GM06990 (cell line): ENCODE measurements at regions not wholly inside any gene's neighbourhood (a gene's known extent, or its start where the extent isn't known, plus 50 kb on each side); places are given as distances from the start of the nearest gene placed in this dataset.
A peak's percentile ranks its signal among the peaks of the same experiment; 100 is the strongest.

Experiments used
- DNase-seq: peaks from one replicate; pipeline ENCODE4 v3.0.0-alpha.2; 2011; ENCODE audit not compliant: insufficient read length; ENCODE audit errors: extremely low read depth
- H3K27me3 ChIP-seq: replicated peaks from 2 replicates; pipeline ENCODE4 v1.6.0; 2011; ENCODE audit warnings: low read length; ENCODE audit not compliant: control insufficient read depth, insufficient read depth
- H3K36me3 ChIP-seq: 2 replicates; pipeline ENCODE4 v1.5.1; 2011; ENCODE audit warnings: low read length; ENCODE audit not compliant: control insufficient read depth, insufficient read depth
- H3K4me3 ChIP-seq: replicated peaks from 2 replicates; pipeline ENCODE4 v1.5.1; 2011; ENCODE audit warnings: low read depth, mild to moderate bottlenecking, control low read depth, low read length
- CTCF ChIP-seq: IDR thresholded peaks from 2 replicates; pipeline ENCODE4 v1.5.1; 2011; ENCODE audit warnings: low read length, control low read depth, mild to moderate bottlenecking, inconsistent platforms; ENCODE audit not compliant: insufficient read depth, poor library complexity, severe bottlenecking

GRCh38 chr20:51310216-51310615 is 232.3 kb downstream of the NFATC2 start:
- no peak for TF ChIP-seq CTCF
- no peak for DNase-seq
- Histone ChIP-seq H3K36me3 (no peaks in the 10 kb centered on the region), H3K4me3 (no peak overlapping the region), H3K27me3 (peaks cover 4% of the 10 kb centered on the region; the same call in 1 of the 2 replicates)

GRCh38 chr20:51309128-51309527 is 233.4 kb downstream of the NFATC2 start:
- peaks cover 4% of the 10 kb centered on the region for H3K27me3 ChIP-seq
- no peak for TF ChIP-seq CTCF
- DNase-seq = no peak
- H3K4me3 ChIP-seq = no peak overlapping the region
- H3K36me3 ChIP-seq = no peaks in the 10 kb centered on the region

- H3K4me3 ChIP-seq = no peak overlapping the region
- DNase-seq = peak; percentile 57
- H3K27me3 ChIP-seq = peaks cover 2% of the 10 kb centered on the region
- peak; percentile 90 for TF ChIP-seq CTCF
- no peaks in the 10 kb centered on the region for H3K36me3 ChIP-seq
Measured at GRCh38 chr20:51306521-51307358, 235.8 kb downstream of the NFATC2 start.

GRCh38 chr20:51306081-51306480 is 236.4 kb downstream of the NFATC2 start:
- TF ChIP-seq CTCF = no peak
- DNase-seq = no peak
- Histone ChIP-seq H3K4me3 (no peak overlapping the region), H3K27me3 (peaks cover 2% of the 10 kb centered on the region), H3K36me3 (no peaks in the 10 kb centered on the region)

GRCh38 chr20:51305316-51306052 is 237.0 kb downstream of the NFATC2 start:
- Histone ChIP-seq H3K4me3 (no peak overlapping the region), H3K36me3 (no peaks in the 10 kb centered on the region), H3K27me3 (peaks cover 2% of the 10 kb centered on the region)
- no peak for DNase-seq
- TF ChIP-seq CTCF = no peak
